Activated T-cell treated with anti-CD3 and anti-CD28 coated beads, Interleukin-2, amount 50 U/mL, for 24 hours (primary cell): ENCODE measurements at regions not wholly inside any gene's neighbourhood (a gene's known extent, or its start where the extent isn't known, plus 50 kb on each side); places are given as distances from the start of the nearest gene placed in this dataset.

Experiments
- DNase-seq: peaks from one replicate; pipeline ENCODE4 v3.0.0-alpha.2; 2020
- H3K27ac Mint-ChIP-seq: 2 replicates; pipeline ENCODE4 v1.8.0; 2020; ENCODE audit warnings: mild to moderate bottlenecking, mixed read lengths
- H3K27me3 Mint-ChIP-seq: 2 replicates; pipeline ENCODE4 v1.8.0; 2020; ENCODE audit warnings: mixed read lengths
- H3K36me3 Mint-ChIP-seq: 2 replicates; pipeline ENCODE4 v1.8.0; 2020; ENCODE audit warnings: low read depth, mixed read lengths
- H3K4me1 Mint-ChIP-seq: 2 replicates; pipeline ENCODE4 v1.8.0; 2020; ENCODE audit warnings: low read depth, mixed read lengths
- H3K4me3 Mint-ChIP-seq: 2 replicates; pipeline ENCODE4 v1.8.0; 2020; ENCODE audit warnings: mild to moderate bottlenecking, moderate library complexity, mixed read lengths
- H3K9me3 Mint-ChIP-seq: 2 replicates; pipeline ENCODE4 v1.8.0; 2020; ENCODE audit warnings: mixed read lengths

GRCh38 chr13:26838821-26839220, 78.2 kb upstream of the GPR12 start:
- H3K9me3 Mint-ChIP-seq, result no peaks in the 10 kb centered on the region
- no peak overlapping the region for H3K4me3 Mint-ChIP-seq
- H3K27me3 Mint-ChIP-seq, result peaks cover 44% of the 10 kb centered on the region
- no peak for DNase-seq
- no peaks in the 10 kb centered on the region for H3K4me1 Mint-ChIP-seq
- H3K36me3 Mint-ChIP-seq, result no peaks in the 10 kb centered on the region
- H3K27ac Mint-ChIP-seq, result no peak overlapping the region

- Mint-ChIP-seq H3K9me3 (no peaks in the 10 kb centered on the region), H3K27ac (no peak overlapping the region), H3K4me1 (no peaks in the 10 kb centered on the region), H3K36me3 (no peaks in the 10 kb centered on the region), H3K4me3 (no peak overlapping the region), H3K27me3 (peaks cover 48% of the 10 kb centered on the region)
- DNase-seq, result no peak
Measured at GRCh38 chr13:26837997-26838396, 77.4 kb upstream of the GPR12 start.

DNA sequence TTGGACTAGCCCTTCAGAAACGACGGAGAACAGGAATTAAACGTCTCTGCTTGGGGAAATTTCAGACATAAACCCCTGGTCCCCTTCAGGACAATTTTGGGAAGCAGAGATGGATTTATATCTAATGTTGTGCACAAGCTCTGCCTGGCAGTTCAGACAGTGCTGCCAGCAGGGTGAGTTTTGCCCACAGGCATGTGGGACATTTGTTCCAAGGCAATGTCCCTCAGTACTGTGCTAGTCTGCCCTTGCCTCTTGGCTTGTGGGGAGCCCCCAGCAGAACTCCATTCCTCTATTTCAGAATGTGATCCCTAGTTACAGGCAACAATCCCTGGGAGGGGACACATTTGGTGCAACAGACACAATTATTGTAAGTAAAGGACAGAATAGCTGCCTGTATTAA, 76.5 kb upstream of the GPR12 start:
- peaks cover 51% of the 10 kb centered on the region for H3K27me3 Mint-ChIP-seq
- no peak for DNase-seq
- no peak overlapping the region for H3K27ac Mint-ChIP-seq
- H3K9me3 Mint-ChIP-seq, result no peaks in the 10 kb centered on the region
- H3K4me3 Mint-ChIP-seq, result no peak overlapping the region
- no peaks in the 10 kb centered on the region for H3K4me1 Mint-ChIP-seq
- H3K36me3 Mint-ChIP-seq, result no peaks in the 10 kb centered on the region

GRCh38 chr13:26836626-26837025, 76.0 kb upstream of the GPR12 start:
- Mint-ChIP-seq H3K4me1 (no peaks in the 10 kb centered on the region), H3K9me3 (no peaks in the 10 kb centered on the region), H3K36me3 (no peaks in the 10 kb centered on the region), H3K27ac (no peak overlapping the region), H3K27me3 (peaks cover 55% of the 10 kb centered on the region), H3K4me3 (no peak overlapping the region)
- no peak for DNase-seq

DNA sequence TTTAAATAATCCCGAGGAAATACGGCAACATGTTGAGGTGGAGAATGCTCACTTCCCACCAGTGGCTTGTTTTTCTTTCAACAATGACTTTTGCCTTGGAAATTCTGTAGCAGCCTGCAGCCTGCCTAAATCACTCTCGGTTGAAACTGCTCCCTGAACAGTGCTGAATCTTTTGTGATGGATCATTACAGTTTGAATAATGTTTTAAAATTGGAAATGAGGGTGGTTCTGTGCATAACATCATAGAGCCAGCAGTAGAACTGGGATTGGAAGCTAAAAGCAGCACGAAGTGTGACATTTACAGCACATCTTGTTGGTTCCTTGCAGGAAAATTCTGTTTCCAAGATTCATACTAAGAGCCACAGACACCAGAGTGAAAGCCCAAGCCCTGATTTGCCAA, 74.1 kb upstream of the GPR12 start:
- no peaks in the 10 kb centered on the region for H3K4me1 Mint-ChIP-seq
- no peak overlapping the region for H3K4me3 Mint-ChIP-seq
- H3K36me3 Mint-ChIP-seq, result no peaks in the 10 kb centered on the region
- H3K9me3 Mint-ChIP-seq, result no peaks in the 10 kb centered on the region
- H3K27ac Mint-ChIP-seq, result no peak overlapping the region
- no peak for DNase-seq
- H3K27me3 Mint-ChIP-seq, result peaks cover 49% of the 10 kb centered on the region

DNA sequence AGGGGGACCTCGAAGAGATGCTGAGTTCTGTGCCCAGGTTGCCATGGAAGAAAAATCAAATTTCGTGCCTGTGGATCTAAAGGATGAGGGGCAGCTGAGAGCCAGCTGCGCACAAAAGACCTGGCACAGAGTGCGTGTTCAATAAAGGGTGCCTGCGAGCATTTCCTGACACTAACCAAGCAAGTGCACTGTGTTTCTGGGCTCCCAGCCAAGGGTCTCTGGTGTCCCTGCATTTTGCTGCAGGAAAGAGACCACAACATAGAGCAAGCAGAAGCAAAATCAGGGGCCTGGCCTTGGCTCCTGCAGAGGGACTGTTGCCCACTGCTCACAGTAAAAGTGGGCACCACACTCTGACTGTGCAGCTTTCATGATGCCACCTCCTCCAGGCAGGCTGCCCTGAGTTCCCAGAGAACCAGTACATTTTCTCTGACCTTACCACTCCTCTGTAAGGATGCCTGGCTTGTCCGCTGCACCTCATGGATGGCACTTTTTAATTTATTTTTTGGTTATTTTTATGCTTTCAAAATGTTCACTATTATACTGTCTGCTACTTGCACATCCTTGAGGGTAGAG, 70.8 kb upstream of the GPR12 start:
- Mint-ChIP-seq H3K27me3 (peaks cover 33% of the 10 kb centered on the region), H3K36me3 (no peaks in the 10 kb centered on the region), H3K9me3 (no peaks in the 10 kb centered on the region), H3K27ac (no peak overlapping the region), H3K4me1 (no peaks in the 10 kb centered on the region), H3K4me3 (no peak overlapping the region)
- DNase-seq, result no peak

DNA sequence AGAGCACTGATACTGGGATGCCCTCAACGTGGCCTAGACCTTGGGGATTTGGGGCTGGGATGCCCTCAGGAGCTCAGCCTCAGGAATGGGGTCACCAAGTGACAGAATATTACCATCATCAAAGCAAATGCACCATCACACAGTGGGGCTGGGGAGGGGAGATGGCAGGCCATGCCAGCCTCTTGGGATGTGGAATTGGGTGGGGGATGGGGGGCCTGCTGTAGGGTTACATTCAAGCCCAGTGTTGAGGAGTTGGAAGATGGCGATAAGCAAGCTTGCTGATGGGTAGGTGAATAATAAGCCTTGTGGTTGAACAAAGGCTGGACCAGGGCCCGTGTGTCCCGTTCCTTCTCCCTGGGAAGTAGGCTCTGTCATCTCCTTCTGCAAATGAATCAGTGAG, 69.1 kb upstream of the GPR12 start:
- Mint-ChIP-seq H3K27me3 (peaks cover 23% of the 10 kb centered on the region), H3K4me3 (no peak overlapping the region), H3K27ac (no peak overlapping the region), H3K36me3 (no peaks in the 10 kb centered on the region), H3K4me1 (no peaks in the 10 kb centered on the region), H3K9me3 (no peaks in the 10 kb centered on the region)
- no peak for DNase-seq

DNA sequence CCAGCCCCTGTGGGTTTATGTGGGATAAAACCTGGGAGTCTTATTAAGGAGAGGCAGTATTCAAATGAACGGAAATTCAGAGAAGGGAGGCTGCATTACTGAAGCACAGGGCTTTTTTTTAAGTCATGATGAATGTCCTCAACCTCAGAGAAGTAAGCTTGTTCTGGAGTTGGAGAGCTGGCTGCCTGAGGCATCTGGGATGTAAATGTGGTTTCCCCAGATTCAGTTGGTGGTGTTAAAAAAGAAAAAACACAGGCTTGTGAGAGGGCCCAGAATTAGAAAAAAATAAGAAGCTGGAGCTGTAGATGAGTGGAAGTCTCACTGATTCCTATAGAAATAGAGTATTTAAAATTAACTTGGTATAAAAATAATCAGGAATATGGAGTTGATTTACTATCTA, 64.0 kb upstream of the GPR12 start:
- Mint-ChIP-seq H3K4me3 (no peak overlapping the region), H3K4me1 (no peaks in the 10 kb centered on the region), H3K9me3 (no peaks in the 10 kb centered on the region), H3K27ac (no peak overlapping the region), H3K27me3 (peaks cover 5% of the 10 kb centered on the region), H3K36me3 (no peaks in the 10 kb centered on the region)
- DNase-seq, result no peak

DNA sequence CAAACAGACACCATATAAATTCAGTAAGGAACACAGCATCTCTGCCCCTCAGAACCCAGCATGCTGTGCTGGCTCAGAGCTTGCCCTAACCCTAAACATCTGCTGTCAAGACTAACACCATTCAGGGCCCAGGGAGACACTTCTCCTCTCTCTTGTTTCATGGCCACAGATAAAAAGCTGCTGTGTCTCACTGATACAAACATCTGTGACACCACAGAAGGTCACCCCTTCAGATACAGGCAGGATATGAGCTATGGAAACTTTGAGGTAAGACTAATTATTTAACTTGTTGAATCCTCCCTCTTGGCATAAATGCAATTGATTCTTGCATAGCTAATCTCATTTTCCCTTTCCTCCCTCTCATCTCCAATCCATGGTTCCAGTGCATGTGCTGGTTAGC, 61.6 kb upstream of the GPR12 start:
- no peak for DNase-seq
- Mint-ChIP-seq H3K4me3 (no peak overlapping the region), H3K4me1 (no peaks in the 10 kb centered on the region), H3K27ac (no peak overlapping the region), H3K27me3 (peaks cover 2% of the 10 kb centered on the region), H3K9me3 (no peaks in the 10 kb centered on the region), H3K36me3 (no peaks in the 10 kb centered on the region)

DNA sequence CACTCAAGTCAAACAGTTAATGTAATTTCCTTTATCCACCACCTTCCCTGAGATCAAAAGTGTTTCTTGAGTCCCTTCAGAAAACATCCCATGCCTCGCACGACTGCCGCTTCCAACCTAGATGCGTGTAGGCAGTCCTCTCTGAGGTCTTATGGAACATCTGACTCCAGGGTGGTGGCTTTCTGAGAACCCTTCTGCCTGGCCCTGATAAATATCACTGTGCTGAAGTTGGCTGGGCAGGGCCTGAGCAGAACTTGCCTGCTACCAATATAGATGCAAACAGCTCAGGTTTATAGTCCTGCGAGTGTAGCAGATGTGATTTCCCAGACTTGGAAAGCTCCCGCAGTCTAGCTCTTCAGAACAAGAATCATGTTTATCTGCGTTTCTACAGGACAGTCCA, 61.1 kb upstream of the GPR12 start:
- H3K27me3 Mint-ChIP-seq, result peaks cover 2% of the 10 kb centered on the region
- no peaks in the 10 kb centered on the region for H3K9me3 Mint-ChIP-seq
- H3K4me1 Mint-ChIP-seq, result no peaks in the 10 kb centered on the region
- no peaks in the 10 kb centered on the region for H3K36me3 Mint-ChIP-seq
- no peak overlapping the region for H3K27ac Mint-ChIP-seq
- no peak for DNase-seq
- H3K4me3 Mint-ChIP-seq, result no peak overlapping the region

- H3K9me3 Mint-ChIP-seq, result no peaks in the 10 kb centered on the region
- H3K27ac Mint-ChIP-seq, result no peak overlapping the region
- H3K4me3 Mint-ChIP-seq, result no peak overlapping the region
- no peaks in the 10 kb centered on the region for H3K4me1 Mint-ChIP-seq
- H3K36me3 Mint-ChIP-seq, result no peaks in the 10 kb centered on the region
- no peak for DNase-seq
- peaks cover 2% of the 10 kb centered on the region for H3K27me3 Mint-ChIP-seq
Measured at GRCh38 chr13:26820871-26821270, 60.3 kb upstream of the GPR12 start.

GRCh38 chr13:26819046-26819445, 58.5 kb upstream of the GPR12 start:
- Mint-ChIP-seq H3K4me1 (no peaks in the 10 kb centered on the region), H3K36me3 (no peaks in the 10 kb centered on the region), H3K4me3 (no peak overlapping the region), H3K27ac (no peak overlapping the region), H3K9me3 (no peaks in the 10 kb centered on the region), H3K27me3 (peaks cover 8% of the 10 kb centered on the region)
- DNase-seq, result no peak

GRCh38 chr13:26816881-26817280, 56.3 kb upstream of the GPR12 start:
- Mint-ChIP-seq H3K36me3 (no peaks in the 10 kb centered on the region), H3K4me1 (no peaks in the 10 kb centered on the region), H3K27ac (no peak overlapping the region), H3K4me3 (no peak overlapping the region), H3K9me3 (no peaks in the 10 kb centered on the region), H3K27me3 (peaks cover 8% of the 10 kb centered on the region)
- no peak for DNase-seq

GRCh38 chr13:26813980-26814348, 53.4 kb upstream of the GPR12 start:
- H3K4me1 Mint-ChIP-seq, result no peaks in the 10 kb centered on the region
- no peaks in the 10 kb centered on the region for H3K9me3 Mint-ChIP-seq
- H3K27me3 Mint-ChIP-seq, result peaks cover 26% of the 10 kb centered on the region
- no peak overlapping the region for H3K27ac Mint-ChIP-seq
- no peak overlapping the region for H3K4me3 Mint-ChIP-seq
- DNase-seq, result no peak
- no peaks in the 10 kb centered on the region for H3K36me3 Mint-ChIP-seq

- Mint-ChIP-seq H3K4me1 (no peaks in the 10 kb centered on the region), H3K4me3 (no peak overlapping the region), H3K9me3 (no peaks in the 10 kb centered on the region), H3K27ac (no peak overlapping the region), H3K27me3 (peaks cover 31% of the 10 kb centered on the region), H3K36me3 (no peaks in the 10 kb centered on the region)
- no peak for DNase-seq
Measured at GRCh38 chr13:26813321-26813979, 52.9 kb upstream of the GPR12 start.

GRCh38 chr13:26811581-26811980, 51.0 kb upstream of the GPR12 start:
- Mint-ChIP-seq H3K27me3 (peaks cover 40% of the 10 kb centered on the region), H3K27ac (no peak overlapping the region), H3K4me3 (no peak overlapping the region), H3K4me1 (no peaks in the 10 kb centered on the region), H3K36me3 (no peaks in the 10 kb centered on the region), H3K9me3 (no peaks in the 10 kb centered on the region)
- no peak for DNase-seq
